Stimulated activated CD8-positive, alpha-beta memory T cell treated with anti-CD3 and anti-CD28 coated beads, Interleukin-4, amount 100 ng/mL, for 4 hours (primary cell): ENCODE measurements at regions not wholly inside any gene's neighbourhood (a gene's known extent, or its start where the extent isn't known, plus 50 kb on each side); places are given as distances from the start of the nearest gene placed in this dataset.

ENCODE experiments used
- DNase-seq, 2 donors: peaks; one replicate each; pipeline ENCODE4 v3.0.0-alpha.2; 2020; ENCODE audit warnings: low read depth in 2 of 2, low spot score in 1 of 2

DNA sequence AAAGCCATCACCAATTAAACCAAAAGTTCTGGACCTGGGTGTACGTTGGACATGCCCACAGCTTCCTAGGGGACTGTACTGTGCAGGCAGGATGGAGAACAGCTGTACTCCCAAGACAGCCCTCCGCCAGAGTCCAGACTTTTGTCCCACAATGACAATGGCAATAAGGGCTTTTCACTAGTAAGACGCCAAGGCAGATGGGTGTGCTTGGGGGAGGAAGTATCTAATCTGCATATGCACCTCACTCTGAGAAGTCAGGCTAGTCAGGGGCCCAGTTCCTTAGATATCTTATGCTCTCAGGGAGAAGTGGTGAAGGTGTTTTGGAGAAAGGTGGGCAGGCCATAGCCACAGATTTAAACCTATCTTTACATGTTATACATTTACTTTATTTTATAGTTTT is 85.1 kb upstream of the USP47 start:
- no peak for DNase-seq

GRCh38 chr11:11755871-11756270 is 85.9 kb upstream of the USP47 start:
- DNase-seq: no peak

- DNase-seq: no peak
Observed at GRCh38 chr11:11752679-11753078, 89.1 kb upstream of the USP47 start.

GRCh38 chr11:11750017-11750878 is 91.5 kb upstream of the USP47 start:
- DNase-seq: no peak

GRCh38 chr11:11748706-11749365 is 92.9 kb upstream of the USP47 start:
- DNase-seq: no peak

DNA sequence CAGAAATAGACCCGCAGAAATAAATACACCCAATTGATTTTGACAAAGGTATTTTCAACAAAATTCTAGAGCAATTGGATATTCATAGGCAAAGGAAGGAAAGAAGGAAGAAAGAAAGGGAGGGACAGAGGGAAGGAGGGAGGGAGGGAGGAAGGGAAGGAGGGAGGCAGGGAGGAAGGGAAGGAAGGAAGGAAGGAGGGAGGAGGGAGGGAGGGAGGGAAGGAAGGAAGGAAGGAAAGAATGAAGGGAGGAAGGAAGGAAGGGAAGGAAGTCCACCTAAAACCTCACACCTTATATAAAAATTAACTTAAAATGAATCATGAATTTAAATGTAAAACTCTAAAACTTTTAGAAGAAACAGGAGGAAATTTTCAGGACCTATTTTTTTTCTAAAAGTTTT is 94.2 kb upstream of the USP47 start:
- DNase-seq: no peak

DNA sequence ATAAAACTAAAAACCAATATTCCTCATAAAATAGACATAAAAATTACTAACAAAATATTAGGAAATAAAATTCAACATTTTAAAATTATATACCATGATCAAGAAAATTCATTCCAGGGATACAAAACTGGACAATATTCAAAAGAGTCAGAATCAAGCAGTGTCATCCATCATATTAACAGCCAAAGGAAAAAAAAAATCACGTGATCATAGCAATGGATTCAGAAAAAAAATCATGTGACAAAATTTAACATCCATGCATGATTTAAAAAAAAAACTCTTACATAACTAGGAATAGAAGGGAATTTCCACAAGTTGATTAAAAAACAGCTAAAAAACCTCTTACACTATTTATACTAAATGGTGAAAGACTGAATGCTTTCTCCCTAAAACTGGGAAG is 95.3 kb upstream of the USP47 start:
- no peak for DNase-seq

DNA sequence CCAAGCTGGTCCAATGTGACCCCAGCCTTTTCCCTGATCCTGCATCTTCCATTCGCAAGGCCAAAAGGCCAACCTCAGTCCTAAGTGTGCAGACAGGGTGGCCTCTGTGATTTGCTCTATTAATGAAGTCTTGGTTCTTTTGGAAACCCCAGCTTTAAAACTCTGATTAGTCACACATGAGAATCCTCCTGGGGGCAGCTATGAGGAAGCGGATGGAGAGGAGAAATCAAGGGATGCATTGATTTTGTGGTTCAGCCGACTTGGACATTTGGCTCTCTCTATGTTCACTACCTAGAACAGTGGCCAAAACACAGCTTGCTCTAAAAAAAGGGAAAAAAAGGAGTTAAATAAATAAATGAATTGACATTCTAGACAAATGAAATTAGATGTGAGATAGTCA is 98.6 kb upstream of the USP47 start:
- no peak for DNase-seq

- DNase-seq: no peak
Observed at GRCh38 chr11:11742486-11742885, 99.3 kb upstream of the USP47 start.

DNA sequence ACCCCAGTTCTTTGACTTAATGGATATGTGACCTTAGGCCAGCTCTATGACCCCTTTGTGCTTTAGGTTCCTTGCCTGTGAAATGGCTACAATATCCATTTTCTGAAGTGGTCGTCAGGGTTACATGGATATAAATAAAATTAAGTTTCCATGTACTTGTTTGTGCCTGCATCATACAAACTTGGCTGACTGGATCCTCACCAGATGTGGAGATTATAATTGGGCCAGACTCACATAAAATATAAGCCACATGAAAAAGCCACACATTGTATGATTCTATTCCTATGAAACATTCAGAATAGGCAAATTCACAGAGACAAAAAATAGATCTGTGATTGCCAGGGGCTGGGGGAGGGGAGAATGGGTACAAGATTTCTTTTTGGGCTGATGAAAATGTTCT is 100.9 kb upstream of the USP47 start:
- DNase-seq: no peak

DNA sequence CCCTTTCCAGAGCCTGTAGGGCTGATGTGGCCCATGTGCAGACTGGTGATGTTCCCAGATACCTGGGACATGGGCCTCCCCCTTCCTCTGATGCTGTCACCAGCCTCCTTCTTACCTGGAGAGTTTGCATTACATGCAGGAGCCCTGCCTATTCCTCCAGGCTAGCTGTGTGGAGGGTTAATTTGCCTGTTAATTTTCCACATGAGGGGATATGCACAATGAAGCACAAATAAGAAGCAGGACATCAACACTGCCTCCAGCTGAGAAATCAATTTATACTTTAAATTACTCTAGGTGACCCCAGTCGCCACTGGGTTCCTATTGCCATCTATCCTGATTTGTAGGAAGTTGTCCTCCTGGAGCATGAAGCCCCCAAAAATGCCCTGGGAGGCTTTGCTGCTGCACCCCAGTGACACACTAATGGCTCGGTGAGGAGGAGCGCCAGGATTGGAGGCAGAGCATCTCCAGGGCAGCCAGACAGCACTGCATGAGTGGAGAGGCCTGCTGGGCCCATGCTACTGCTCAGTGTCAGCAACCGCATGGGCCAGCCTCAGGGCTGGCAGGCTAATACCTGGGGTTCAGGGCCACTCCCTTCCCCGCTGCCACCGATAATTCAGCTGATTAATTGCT is 101.6 kb upstream of the USP47 start:
- no peak for DNase-seq

DNA sequence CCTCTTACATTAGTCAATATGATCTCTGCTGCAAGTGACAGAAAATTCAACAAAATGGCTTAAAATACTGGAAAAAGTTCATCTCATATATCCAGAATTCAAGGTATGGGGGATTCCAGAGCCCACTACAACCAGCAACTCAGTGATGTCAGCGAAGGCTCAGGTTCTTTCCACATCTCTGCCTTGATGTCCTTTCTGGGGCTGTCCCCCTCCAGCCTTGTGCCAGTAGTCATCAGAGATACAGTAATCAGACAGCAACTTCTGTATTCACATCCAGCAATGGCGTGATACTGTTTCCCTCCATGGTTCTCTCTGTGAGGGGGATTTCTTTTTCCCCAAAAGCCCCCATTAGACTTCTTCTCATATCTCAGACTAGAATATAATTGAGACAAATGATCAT is 103.4 kb upstream of the USP47 start:
- DNase-seq: no peak

DNA sequence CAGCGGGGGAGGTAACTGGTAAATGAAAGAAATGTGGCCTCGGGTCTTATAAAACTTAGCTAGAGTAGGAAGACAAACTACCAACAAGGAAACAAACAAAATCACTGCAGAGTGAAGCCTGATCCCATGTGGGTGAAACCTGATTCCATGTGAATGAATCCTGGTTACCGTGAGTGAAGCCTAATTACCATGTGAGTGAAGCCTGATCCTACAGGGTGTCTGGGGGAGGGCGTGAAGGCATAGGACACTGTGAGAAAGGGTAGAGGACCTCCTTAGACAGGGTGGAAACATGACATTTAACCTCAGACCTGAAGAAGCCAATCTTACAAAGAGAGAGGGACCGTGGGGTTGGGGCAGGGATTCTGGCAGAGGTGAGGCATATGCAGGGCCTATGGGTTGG is 106.2 kb upstream of the USP47 start:
- no peak for DNase-seq

GRCh38 chr11:11733246-11733747 is 108.5 kb upstream of the USP47 start:
- DNase-seq: no peak

DNA sequence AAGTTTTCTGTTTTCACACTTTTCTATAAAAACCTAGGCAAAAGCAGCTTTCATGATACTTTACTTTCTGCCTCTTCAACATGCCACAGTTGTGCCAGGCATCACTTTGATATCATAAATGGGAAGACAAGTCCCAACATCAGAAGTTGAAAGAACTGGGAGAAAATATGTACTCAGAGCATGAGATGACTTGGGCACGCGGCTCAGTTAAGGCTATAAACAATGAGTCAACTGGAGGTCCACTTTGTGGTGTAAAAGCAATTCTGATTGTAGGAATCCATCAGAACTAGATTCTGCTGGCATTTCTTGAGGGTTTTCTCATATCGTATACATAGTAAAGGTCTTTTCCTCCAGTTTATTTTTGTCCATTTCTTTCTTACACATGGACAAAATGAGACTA is 109.7 kb upstream of the USP47 start:
- no peak for DNase-seq

DNA sequence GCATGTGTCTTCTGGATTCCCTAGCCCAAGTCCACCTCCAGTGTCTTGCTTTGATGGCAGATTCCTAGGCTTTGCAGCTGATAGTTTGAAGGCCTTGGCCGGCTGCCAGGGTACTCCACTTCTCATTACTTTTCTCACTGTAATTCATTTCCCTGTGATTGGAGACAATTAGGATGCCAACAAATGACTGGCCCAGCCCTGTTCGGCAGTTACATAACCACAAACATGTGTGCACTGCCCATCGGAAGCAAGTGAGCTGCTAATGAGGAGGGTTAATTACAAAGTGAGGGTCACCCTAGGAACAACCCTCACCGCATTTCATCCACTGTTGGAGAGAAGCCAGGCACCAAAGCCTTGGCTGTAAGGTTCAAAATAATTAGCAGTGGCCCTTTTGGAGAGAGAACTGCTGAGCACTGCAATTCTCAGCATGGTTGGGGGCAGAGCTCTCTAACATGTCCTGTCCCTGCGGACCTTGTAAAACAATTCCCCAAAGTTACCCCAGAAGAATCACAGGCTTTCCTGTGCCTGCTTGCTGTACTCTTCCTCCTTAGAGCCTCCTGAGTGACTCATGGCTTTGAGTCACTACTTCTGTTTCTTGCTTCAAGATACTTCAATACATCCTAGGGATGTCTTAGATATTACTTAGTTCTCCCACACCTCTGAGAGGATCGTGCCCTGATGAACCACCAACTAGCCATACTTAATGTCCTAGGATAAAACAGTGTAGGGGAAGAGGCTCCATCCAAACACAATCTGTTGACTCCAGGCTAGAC is 109.7 kb upstream of the GALNT18 start:
- no peak for DNase-seq

DNA sequence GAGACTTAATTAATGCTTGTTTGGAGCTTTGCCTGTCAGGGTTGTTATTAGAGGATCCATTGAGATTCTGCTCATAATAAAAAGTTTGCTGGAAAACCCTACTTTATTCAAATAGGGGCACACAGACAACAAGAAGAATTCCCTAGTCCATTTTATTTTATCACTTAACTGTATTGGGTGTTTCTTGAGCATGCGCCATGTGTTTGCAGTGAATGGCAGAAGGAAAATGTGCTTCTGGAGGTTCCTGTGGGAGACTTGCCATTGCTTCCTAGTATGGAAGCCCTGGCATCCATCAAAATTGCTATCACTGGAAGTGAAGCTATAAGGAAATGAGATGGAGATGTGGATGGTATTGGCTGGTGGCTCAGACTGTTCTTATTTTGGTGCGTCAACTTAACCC is 106.6 kb upstream of the GALNT18 start:
- DNase-seq: no peak

GRCh38 chr11:11725438-11725837 is 103.6 kb upstream of the GALNT18 start:
- no peak for DNase-seq

DNA sequence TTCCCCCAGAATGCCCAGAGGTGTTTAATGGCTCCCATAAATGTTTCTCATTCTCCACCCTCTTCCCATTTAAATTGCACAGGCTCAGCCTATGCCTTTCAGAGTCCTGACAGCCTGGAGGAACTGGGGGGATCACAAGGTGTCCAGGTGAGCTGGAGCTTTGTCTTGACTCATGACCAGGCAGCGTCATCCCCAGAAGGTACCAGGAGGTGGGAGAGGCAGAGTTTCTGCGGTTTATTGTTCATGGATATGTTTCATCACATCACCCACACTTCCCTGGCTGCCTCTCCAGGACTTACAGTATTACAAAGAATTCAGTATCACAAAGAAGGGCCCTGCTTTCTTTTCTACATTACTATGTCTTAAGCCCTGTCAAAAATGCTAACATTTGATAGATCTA is 103.2 kb upstream of the GALNT18 start:
- no peak for DNase-seq

GRCh38 chr11:11722861-11723260 is 101.1 kb upstream of the GALNT18 start:
- no peak for DNase-seq

- no peak for DNase-seq
Observed at GRCh38 chr11:11722246-11722645, 100.4 kb upstream of the GALNT18 start.
